ENCODE measurements at regions not wholly inside any gene's neighbourhood (a gene's known extent, or its start where the extent isn't known, plus 50 kb on each side); places are given as distances from the start of the nearest gene placed in this dataset.

- Histone ChIP-seq H3K9me3 (no peaks in the 10 kb centered on the region), H3K27me3 (no peaks in the 10 kb centered on the region), H3K4me3 (no peak overlapping the region), H3K27ac (no peak overlapping the region), H3K9ac (ENCODE audit: low read depth in 2 of 2, low read length in 2 of 2) (no peak overlapping the region), H3K36me3 (no peaks in the 10 kb centered on the region), H3K4me1 (no peaks in the 10 kb centered on the region)
- intact Hi-C loops (cut with DNase I), result no loop called here
- no peak for TF ChIP-seq CTCF (IDR thresholded peaks at IDR 0.05)
- no peak for DNase-seq
Measured at GRCh38 chr5:124234770-124235562, 511.5 kb downstream of the ZNF608 start.

- H3K9me3 ChIP-seq, result no peaks in the 10 kb centered on the region
- intact Hi-C loops (cut with DNase I), result no loop called here
- no peaks in the 10 kb centered on the region for H3K4me1 ChIP-seq
- TF ChIP-seq CTCF (IDR thresholded peaks at IDR 0.05), result no peak
- no peak overlapping the region for H3K4me3 ChIP-seq
- no peak for DNase-seq
- no peaks in the 10 kb centered on the region for H3K36me3 ChIP-seq
- no peaks in the 10 kb centered on the region for H3K27me3 ChIP-seq
- H3K9ac ChIP-seq (ENCODE audit: low read depth in 2 of 2, low read length in 2 of 2), result no peak overlapping the region
- H3K27ac ChIP-seq, result no peak overlapping the region
Measured at GRCh38 chr5:124234022-124234769, 512.2 kb downstream of the ZNF608 start.

- DNase-seq, result no peak
- no peaks in the 10 kb centered on the region for H3K4me1 ChIP-seq
- no peak overlapping the region for H3K27ac ChIP-seq
- H3K9me3 ChIP-seq, result no peaks in the 10 kb centered on the region
- no peaks in the 10 kb centered on the region for H3K27me3 ChIP-seq
- H3K4me3 ChIP-seq, result no peak overlapping the region
- no peaks in the 10 kb centered on the region for H3K36me3 ChIP-seq
- intact Hi-C loops (cut with DNase I), result no loop called here
- TF ChIP-seq CTCF (IDR thresholded peaks at IDR 0.05), result no peak
- no peak overlapping the region for H3K9ac ChIP-seq (ENCODE audit: low read depth in 2 of 2, low read length in 2 of 2)
Measured at GRCh38 chr5:124232515-124232914, 513.9 kb downstream of the ZNF608 start.

- no peak for DNase-seq
- H3K36me3 ChIP-seq, result no peaks in the 10 kb centered on the region
- no peak overlapping the region for H3K9ac ChIP-seq (ENCODE audit: low read depth in 2 of 2, low read length in 2 of 2)
- H3K27ac ChIP-seq, result no peak overlapping the region
- no peak overlapping the region for H3K4me3 ChIP-seq
- H3K4me1 ChIP-seq, result no peaks in the 10 kb centered on the region
- H3K27me3 ChIP-seq, result no peaks in the 10 kb centered on the region
- TF ChIP-seq CTCF (IDR thresholded peaks at IDR 0.05), result no peak
- intact Hi-C loops (cut with DNase I), result no loop called here
- no peaks in the 10 kb centered on the region for H3K9me3 ChIP-seq
Measured at GRCh38 chr5:124231802-124232201, 514.6 kb downstream of the ZNF608 start.

- H3K4me1 ChIP-seq, result no peaks in the 10 kb centered on the region
- H3K27ac ChIP-seq, result no peak overlapping the region
- intact Hi-C loops (cut with DNase I), result no loop called here
- H3K27me3 ChIP-seq, result no peaks in the 10 kb centered on the region
- no peak overlapping the region for H3K9ac ChIP-seq (ENCODE audit: low read depth in 2 of 2, low read length in 2 of 2)
- no peaks in the 10 kb centered on the region for H3K36me3 ChIP-seq
- H3K9me3 ChIP-seq, result no peaks in the 10 kb centered on the region
- TF ChIP-seq CTCF (IDR thresholded peaks at IDR 0.05), result no peak
- DNase-seq, result no peak
- H3K4me3 ChIP-seq, result no peak overlapping the region
Measured at GRCh38 chr5:124231230-124231629, 515.2 kb downstream of the ZNF608 start.

Measured in colonic mucosa (tissue), 4 donors.